HCT116 (cell line): ENCODE measurements at regions not wholly inside any gene's neighbourhood (a gene's known extent, or its start where the extent isn't known, plus 50 kb on each side); places are given as distances from the start of the nearest gene placed in this dataset.

Experiments used
- CEBPB ChIP-seq: IDR thresholded peaks from 2 replicates; pipeline ENCODE4 v1.6.1; 2012; ENCODE audit warnings: low read depth
- FOSL1 ChIP-seq: IDR thresholded peaks from 2 replicates; pipeline ENCODE4 v1.6.1; 2012; ENCODE audit warnings: low read depth
- JUND ChIP-seq: IDR thresholded peaks from 2 replicates; pipeline ENCODE4 v1.6.1; 2012
- POLR2A ChIP-seq: IDR thresholded peaks from 2 replicates; pipeline ENCODE4 v1.7.0; 2011; ENCODE audit warnings: borderline replicate concordance; ENCODE audit not compliant: insufficient read depth, insufficient read length; ENCODE audit errors: extremely low read depth
- RAD21 ChIP-seq: IDR thresholded peaks from 2 replicates; pipeline ENCODE4 v1.6.1; 2012; ENCODE audit warnings: low read depth, mild to moderate bottlenecking
- TF ChIP-seq, protein P1 (sequence below), 3 experiments: fragments of 200-600 bp in 1 of 3; sonication (generic) in 1 of 3; IDR thresholded peaks in 2 of 3; conservative IDR thresholded peaks in 1 of 3; 2 replicates each; pipeline ENCODE4 v1.5.1; 2012 to 2017; ENCODE audit warnings: low read depth in 2 of 3, low read length in 2 of 3, antibody characterized with exemption in 1 of 3, borderline replicate concordance in 1 of 3, control low read depth in 1 of 3, mild to moderate bottlenecking in 1 of 3, mixed read lengths in 1 of 3, mixed run types in 1 of 3, moderate library complexity in 1 of 3; ENCODE audit not compliant: insufficient read depth in 1 of 3

DNA sequence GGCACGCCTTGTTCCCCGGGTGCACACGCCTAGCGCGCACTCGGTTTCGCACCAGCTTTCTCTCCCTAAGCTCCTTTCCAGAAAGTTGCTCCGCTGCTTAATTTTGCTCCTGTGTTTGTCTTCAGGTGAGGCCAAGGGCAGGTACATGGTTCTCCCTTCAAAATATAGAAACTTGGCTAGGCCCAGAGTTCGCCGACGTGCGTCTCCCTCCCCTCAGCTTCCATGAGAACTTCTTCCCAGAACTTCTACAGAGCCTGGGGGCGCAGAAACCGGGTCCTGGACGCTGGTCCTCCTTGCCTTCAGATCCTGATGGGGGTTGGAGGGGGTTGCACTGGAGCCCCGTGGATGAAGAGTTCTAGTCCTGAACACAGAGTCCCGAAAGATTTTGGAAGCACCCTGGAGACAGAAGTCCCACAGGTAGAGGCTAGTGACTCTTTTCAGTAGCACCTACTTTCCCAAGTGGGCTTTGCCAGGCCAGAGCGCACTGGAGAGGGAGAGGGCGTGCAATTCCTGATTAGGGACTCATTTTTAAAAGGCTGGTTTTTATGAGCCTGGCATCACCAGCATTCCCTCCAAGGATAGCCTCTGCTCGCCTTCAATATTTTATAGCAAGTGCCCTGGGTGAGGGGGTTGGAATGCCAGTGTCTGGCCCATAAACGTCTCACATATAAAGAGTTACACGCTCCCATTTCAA is 128.4 kb downstream of the TMEM174 start:
- TF ChIP-seq RAD21 (no peak), JUND (no peak), POLR2A (no peak), CEBPB (no peak), FOSL1 (no peak)
- TF ChIP-seq, protein P1, sequence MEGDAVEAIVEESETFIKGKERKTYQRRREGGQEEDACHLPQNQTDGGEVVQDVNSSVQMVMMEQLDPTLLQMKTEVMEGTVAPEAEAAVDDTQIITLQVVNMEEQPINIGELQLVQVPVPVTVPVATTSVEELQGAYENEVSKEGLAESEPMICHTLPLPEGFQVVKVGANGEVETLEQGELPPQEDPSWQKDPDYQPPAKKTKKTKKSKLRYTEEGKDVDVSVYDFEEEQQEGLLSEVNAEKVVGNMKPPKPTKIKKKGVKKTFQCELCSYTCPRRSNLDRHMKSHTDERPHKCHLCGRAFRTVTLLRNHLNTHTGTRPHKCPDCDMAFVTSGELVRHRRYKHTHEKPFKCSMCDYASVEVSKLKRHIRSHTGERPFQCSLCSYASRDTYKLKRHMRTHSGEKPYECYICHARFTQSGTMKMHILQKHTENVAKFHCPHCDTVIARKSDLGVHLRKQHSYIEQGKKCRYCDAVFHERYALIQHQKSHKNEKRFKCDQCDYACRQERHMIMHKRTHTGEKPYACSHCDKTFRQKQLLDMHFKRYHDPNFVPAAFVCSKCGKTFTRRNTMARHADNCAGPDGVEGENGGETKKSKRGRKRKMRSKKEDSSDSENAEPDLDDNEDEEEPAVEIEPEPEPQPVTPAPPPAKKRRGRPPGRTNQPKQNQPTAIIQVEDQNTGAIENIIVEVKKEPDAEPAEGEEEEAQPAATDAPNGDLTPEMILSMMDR (IDR thresholded peaks at IDR 0.05 in 2 of 3, conservative IDR thresholded peaks at IDR 0.05 in 1 of 3; ENCODE audit: borderline replicate concordance in 1 of 3, insufficient read depth in 1 of 3, low read depth in 2 of 3, low read length in 2 of 3) = no peak
